ENCODE measurements at regions not wholly inside any gene's neighbourhood (a gene's known extent, or its start where the extent isn't known, plus 50 kb on each side); places are given as distances from the start of the nearest gene placed in this dataset.

DNA sequence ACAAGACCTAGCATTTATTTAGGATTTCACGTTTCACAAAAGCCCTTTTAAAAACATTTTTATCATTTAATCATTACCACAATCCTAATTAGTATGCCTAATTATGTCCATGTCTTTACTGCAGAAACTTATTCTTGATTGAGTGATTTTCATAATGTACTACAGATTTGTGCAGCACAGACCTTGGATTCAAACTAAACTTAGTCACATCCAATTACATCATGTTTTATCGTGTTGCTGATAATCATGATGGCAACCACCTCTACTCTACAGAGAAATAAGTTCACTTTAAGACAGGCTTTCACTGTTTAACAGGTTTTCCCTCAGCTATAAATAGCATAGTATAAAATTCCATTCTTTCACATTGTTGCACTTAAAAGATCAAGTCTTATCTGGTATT is 240.9 kb upstream of the RFC3 start:
- Histone ChIP-seq H3K9me3 (ENCODE audit: control insufficient read depth, low read depth, low read length) (no peaks in the 10 kb centered on the region), H3K9ac (ENCODE audit: low read length) (no peak overlapping the region), H3K27me3 (ENCODE audit: control insufficient read depth, insufficient read depth, low read length) (no peaks in the 10 kb centered on the region), H3K36me3 (ENCODE audit: control insufficient read depth, low read depth, low read length) (no peaks in the 10 kb centered on the region), H3K27ac (ENCODE audit: low read length) (no peak overlapping the region), H3K4me1 (ENCODE audit: control insufficient read depth, low read depth, low read length) (no peaks in the 10 kb centered on the region), H3K4me3 (ENCODE audit: low read length) (no peak overlapping the region)

DNA sequence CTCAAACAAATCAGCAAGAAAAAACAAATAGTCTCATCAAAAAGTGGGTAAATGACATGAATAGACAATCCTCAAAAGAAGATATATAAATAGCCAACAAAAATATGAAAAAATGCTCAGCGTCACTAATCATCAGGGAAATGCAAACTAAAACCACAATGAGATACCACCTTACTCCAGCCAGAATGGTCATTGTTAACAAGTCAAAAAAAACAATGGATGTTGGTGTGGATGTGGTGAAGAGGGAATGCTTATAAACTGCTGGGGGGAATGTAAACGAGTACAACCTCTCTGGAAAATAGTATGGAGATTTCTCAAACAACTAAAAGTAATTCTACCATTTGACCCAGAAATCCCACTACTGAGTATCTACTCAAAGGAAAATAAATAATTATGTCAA is 239.2 kb upstream of the RFC3 start:
- H3K4me3 ChIP-seq (ENCODE audit: low read length), result no peak overlapping the region
- H3K4me1 ChIP-seq (ENCODE audit: control insufficient read depth, low read depth, low read length), result no peaks in the 10 kb centered on the region
- H3K9me3 ChIP-seq (ENCODE audit: control insufficient read depth, low read depth, low read length), result no peaks in the 10 kb centered on the region
- no peak overlapping the region for H3K27ac ChIP-seq (ENCODE audit: low read length)
- no peak overlapping the region for H3K9ac ChIP-seq (ENCODE audit: low read length)
- H3K27me3 ChIP-seq (ENCODE audit: control insufficient read depth, insufficient read depth, low read length), result no peaks in the 10 kb centered on the region
- H3K36me3 ChIP-seq (ENCODE audit: control insufficient read depth, low read depth, low read length), result no peaks in the 10 kb centered on the region

DNA sequence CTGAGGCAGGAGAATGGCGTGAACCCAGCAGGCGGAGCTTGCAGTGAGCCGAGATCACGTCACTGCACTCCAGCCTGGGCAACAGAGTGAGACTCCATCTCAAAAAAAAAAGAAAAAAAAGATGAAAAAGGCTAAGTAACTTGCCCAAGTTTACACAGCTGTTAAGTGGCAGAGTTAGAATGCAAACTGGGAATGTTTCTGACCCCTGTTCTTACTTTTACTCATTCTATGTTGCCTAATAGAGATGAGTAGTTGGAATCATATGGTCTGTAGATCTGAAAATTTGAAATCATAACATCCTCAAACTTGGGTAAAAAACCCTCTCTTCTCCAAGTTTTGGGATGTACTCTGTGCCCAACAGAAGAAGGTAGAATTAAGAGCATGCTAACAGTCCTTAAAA is 235.8 kb upstream of the RFC3 start:
- Histone ChIP-seq H3K9ac (ENCODE audit: low read length) (no peak overlapping the region), H3K4me1 (ENCODE audit: control insufficient read depth, low read depth, low read length) (no peaks in the 10 kb centered on the region), H3K4me3 (ENCODE audit: low read length) (no peak overlapping the region), H3K36me3 (ENCODE audit: control insufficient read depth, low read depth, low read length) (no peaks in the 10 kb centered on the region), H3K27ac (ENCODE audit: low read length) (no peak overlapping the region), H3K9me3 (ENCODE audit: control insufficient read depth, low read depth, low read length) (no peaks in the 10 kb centered on the region), H3K27me3 (ENCODE audit: control insufficient read depth, insufficient read depth, low read length) (no peaks in the 10 kb centered on the region)

DNA sequence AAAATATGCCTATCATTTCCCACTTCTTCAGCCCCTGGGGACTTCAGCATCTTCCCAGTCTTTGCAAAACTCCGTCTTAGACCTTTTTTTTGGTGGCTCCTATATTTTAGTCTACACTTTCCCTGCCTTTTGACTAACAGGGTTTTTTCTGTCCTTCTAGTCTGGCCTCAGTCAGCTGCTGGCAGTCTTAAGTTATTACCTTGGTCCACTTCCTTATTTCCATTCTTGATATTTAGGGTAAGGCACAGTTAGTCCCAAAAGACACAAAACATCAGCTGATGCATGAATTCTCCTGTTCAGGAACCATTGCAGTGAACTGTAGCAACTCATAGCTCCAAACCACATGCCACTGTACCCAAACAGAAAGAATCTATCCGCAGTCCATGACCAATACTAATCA is 234.6 kb upstream of the RFC3 start:
- no peaks in the 10 kb centered on the region for H3K9me3 ChIP-seq (ENCODE audit: control insufficient read depth, low read depth, low read length)
- H3K4me1 ChIP-seq (ENCODE audit: control insufficient read depth, low read depth, low read length), result no peaks in the 10 kb centered on the region
- no peaks in the 10 kb centered on the region for H3K27me3 ChIP-seq (ENCODE audit: control insufficient read depth, insufficient read depth, low read length)
- H3K27ac ChIP-seq (ENCODE audit: low read length), result no peak overlapping the region
- H3K36me3 ChIP-seq (ENCODE audit: control insufficient read depth, low read depth, low read length), result no peaks in the 10 kb centered on the region
- no peak overlapping the region for H3K4me3 ChIP-seq (ENCODE audit: low read length)
- H3K9ac ChIP-seq (ENCODE audit: low read length), result no peak overlapping the region

DNA sequence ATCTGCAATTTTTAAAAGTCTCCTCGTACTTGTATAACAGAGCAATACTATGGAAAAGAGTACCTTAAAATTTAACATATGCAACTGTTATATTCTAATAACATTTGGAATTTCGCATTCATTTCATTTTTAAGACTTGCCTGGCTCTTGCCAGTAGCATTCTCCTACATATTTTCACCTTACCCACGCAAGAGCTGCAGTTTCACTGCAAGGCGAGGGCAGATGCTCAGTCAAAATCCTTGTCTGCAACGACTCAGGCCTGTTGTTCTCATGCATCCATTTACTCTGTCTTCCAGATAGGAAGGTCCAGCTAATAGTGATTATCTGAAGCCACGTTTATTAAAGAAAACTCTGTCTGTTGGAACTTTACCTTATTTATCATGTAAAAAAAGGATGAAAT is 227.0 kb upstream of the RFC3 start:
- Histone ChIP-seq H3K36me3 (ENCODE audit: control insufficient read depth, low read depth, low read length) (no peaks in the 10 kb centered on the region), H3K4me3 (ENCODE audit: low read length) (no peak overlapping the region), H3K9ac (ENCODE audit: low read length) (no peak overlapping the region), H3K4me1 (ENCODE audit: control insufficient read depth, low read depth, low read length) (no peaks in the 10 kb centered on the region), H3K9me3 (ENCODE audit: control insufficient read depth, low read depth, low read length) (no peaks in the 10 kb centered on the region), H3K27ac (ENCODE audit: low read length) (no peak overlapping the region), H3K27me3 (ENCODE audit: control insufficient read depth, insufficient read depth, low read length) (no peaks in the 10 kb centered on the region)

DNA sequence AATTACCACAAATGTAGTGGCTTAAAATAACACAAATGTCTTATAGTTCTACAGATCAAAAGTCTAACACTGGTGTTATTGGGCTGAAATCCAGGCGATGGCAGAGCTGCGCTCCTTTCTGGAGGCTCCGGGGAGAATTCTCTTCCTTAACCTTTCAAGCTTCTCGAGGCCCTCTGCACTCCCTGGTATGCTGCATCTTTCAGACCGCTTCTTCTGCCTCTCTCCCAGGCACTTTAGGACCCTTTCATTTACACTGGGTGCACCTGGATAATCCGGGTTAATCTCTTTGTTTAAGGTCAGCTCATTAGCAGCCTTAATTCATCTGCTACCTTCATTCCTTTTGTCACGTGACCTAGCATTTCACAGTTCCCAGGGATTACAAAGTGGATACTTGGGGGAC is 211.3 kb upstream of the RFC3 start:
- Histone ChIP-seq H3K9ac (ENCODE audit: low read length) (no peak overlapping the region), H3K4me1 (ENCODE audit: control insufficient read depth, low read depth, low read length) (peaks cover 4% of the 10 kb centered on the region), H3K36me3 (ENCODE audit: control insufficient read depth, low read depth, low read length) (no peaks in the 10 kb centered on the region), H3K27ac (ENCODE audit: low read length) (no peak overlapping the region), H3K4me3 (ENCODE audit: low read length) (no peak overlapping the region), H3K9me3 (ENCODE audit: control insufficient read depth, low read depth, low read length) (no peaks in the 10 kb centered on the region), H3K27me3 (ENCODE audit: control insufficient read depth, insufficient read depth, low read length) (no peaks in the 10 kb centered on the region)

DNA sequence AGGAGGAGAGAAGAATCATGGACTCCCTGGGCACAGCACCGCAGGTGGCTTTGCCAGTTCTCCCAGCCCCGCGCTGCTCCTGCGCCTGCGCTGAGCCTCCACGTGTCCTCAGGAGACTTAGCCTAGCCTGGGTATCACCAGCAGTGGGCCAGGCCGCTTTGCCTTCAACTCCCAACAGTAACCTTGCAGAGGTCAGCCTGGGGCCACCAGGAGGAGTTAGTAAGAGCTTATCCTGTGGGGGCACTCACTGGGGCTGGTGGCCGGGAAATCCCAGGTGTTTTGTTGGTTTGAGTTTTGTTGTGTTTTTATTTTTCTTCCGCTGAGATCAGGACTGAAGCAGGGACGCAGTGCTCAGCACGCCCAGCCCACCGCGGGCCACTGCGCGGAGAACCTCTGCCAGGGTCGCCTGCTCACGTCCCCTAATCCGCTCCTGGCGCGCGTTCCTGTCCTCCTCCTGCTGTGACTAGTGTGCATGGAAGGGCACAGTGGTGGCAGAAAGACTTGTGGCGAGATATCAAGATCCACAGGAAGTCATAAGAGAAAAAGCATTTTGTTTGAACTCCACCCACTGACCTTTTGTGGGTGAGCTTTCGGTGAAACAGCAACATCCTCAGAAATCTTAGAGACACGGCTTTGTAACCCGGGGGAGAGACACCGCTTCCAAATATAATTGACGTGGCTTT is 207.4 kb upstream of the RFC3 start:
- Histone ChIP-seq H3K9me3 (ENCODE audit: control insufficient read depth, low read depth, low read length) (no peaks in the 10 kb centered on the region), H3K36me3 (ENCODE audit: control insufficient read depth, low read depth, low read length) (no peaks in the 10 kb centered on the region), H3K4me3 (ENCODE audit: low read length) (no peak overlapping the region), H3K27ac (ENCODE audit: low read length) (no peak overlapping the region), H3K4me1 (ENCODE audit: control insufficient read depth, low read depth, low read length) (peaks cover 17% of the 10 kb centered on the region), H3K9ac (ENCODE audit: low read length) (no peak overlapping the region), H3K27me3 (ENCODE audit: control insufficient read depth, insufficient read depth, low read length) (no peaks in the 10 kb centered on the region)

DNA sequence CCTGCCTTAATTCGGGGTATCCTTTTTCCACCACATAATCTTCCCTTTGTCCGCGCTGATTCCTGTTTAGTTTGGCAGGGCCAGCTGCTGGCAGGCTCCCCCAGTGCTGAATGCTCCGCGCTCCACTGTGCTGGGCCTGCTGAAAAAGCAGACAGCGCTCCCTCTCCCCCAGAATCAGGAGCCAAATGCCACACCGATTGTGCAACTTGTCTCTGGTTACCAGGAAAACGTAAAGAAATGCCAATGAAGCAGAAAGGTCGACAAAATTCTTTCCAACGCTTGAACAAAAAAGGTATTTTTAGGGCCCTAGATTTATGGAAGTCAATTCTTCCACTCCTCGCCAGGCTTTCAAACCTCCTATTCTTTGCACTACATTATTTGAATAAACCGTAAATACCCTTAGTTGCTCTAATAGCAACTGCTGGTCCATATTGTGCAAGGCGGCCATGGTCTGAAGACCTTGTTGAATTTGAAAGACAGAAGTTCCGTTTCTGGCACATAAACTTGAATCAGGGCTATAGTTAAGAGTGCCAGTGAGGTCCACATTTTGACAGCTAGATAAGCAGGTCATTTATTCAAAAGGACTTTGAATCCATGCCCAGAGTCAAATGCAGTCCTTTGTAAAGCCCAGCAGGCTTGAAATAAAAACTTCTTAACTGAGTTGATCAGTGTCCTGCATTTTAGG is 206.7 kb upstream of the RFC3 start:
- Histone ChIP-seq H3K9ac (ENCODE audit: low read length) (no peak overlapping the region), H3K4me1 (ENCODE audit: control insufficient read depth, low read depth, low read length) (peaks cover 17% of the 10 kb centered on the region), H3K9me3 (ENCODE audit: control insufficient read depth, low read depth, low read length) (no peaks in the 10 kb centered on the region), H3K4me3 (ENCODE audit: low read length) (no peak overlapping the region), H3K27me3 (ENCODE audit: control insufficient read depth, insufficient read depth, low read length) (no peaks in the 10 kb centered on the region), H3K36me3 (ENCODE audit: control insufficient read depth, low read depth, low read length) (no peaks in the 10 kb centered on the region), H3K27ac (ENCODE audit: low read length) (no peak overlapping the region)

DNA sequence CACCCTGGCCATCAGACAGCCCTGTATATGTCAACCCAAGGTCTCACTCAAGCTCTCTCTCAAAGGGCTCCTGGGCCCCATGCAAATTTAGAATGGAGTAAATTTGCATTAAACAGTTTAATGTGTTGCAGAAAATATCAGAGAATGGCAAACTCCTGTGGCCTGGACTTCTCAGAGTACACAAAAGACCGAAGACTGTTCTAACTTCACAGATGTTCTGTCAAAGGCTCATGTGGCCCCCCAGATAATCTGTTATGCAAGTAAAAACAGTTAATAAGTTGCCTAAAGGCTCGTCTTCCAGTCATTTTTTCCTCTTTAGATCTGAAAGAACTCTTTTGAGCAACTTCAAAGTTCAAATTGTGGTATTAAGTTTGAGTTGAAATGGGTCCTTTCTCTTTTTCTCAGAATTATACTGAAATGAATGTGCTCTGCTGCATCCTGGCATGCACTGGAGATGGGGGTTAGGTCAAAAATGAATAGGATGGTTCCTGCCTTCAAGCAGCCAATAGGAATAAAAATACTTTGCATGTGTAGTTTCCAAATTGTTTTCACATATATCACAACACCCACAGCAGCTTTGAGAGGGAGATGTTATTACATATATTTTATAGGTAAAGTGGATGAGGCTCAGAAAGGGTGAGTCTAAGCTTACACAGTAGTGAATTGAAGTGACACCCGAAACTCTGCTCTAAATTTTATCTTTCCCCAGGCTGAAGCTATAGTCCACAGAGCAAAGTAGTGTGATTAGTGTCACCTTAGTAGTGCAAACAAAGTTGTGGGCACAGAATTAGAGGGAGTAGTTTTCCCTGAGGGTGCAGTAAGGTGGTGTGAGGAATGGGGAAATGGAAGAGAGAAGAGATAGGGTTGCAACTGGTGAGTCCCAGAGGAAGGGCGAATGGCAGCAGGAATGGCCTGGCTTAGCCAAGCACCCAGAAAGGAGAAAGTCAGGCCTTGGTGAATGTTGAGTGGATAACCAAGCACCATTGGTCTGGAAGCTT is 205.0 kb upstream of the RFC3 start:
- no peak overlapping the region for H3K4me3 ChIP-seq (ENCODE audit: low read length)
- peaks cover 13% of the 10 kb centered on the region for H3K4me1 ChIP-seq (ENCODE audit: control insufficient read depth, low read depth, low read length)
- H3K27ac ChIP-seq (ENCODE audit: low read length), result no peak overlapping the region
- H3K9me3 ChIP-seq (ENCODE audit: control insufficient read depth, low read depth, low read length), result no peaks in the 10 kb centered on the region
- no peak overlapping the region for H3K9ac ChIP-seq (ENCODE audit: low read length)
- no peaks in the 10 kb centered on the region for H3K36me3 ChIP-seq (ENCODE audit: control insufficient read depth, low read depth, low read length)
- no peaks in the 10 kb centered on the region for H3K27me3 ChIP-seq (ENCODE audit: control insufficient read depth, insufficient read depth, low read length)

DNA sequence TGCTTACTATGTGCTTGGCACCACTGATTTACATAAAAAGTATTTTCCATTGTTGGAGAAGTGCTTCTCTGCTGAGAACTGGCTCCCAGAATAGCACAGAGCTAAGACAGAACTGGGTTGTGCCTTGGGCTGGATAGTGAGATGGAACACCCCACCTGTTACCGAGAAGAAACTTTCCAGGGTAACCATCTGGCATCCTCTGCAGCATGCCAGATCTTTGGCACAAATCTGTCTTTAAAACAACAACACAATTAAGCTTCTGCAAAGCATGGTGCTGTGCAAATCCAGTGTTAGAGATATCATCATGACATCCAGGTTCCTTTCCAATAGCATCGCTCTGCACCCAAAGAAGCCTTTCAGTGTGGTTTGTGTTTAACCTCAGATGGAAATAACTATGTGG is 202.5 kb upstream of the RFC3 start:
- Histone ChIP-seq H3K9ac (ENCODE audit: low read length) (no peak overlapping the region), H3K4me3 (ENCODE audit: low read length) (no peak overlapping the region), H3K4me1 (ENCODE audit: control insufficient read depth, low read depth, low read length) (peaks cover 13% of the 10 kb centered on the region), H3K9me3 (ENCODE audit: control insufficient read depth, low read depth, low read length) (no peaks in the 10 kb centered on the region), H3K27ac (ENCODE audit: low read length) (no peak overlapping the region), H3K27me3 (ENCODE audit: control insufficient read depth, insufficient read depth, low read length) (no peaks in the 10 kb centered on the region), H3K36me3 (ENCODE audit: control insufficient read depth, low read depth, low read length) (no peaks in the 10 kb centered on the region)

DNA sequence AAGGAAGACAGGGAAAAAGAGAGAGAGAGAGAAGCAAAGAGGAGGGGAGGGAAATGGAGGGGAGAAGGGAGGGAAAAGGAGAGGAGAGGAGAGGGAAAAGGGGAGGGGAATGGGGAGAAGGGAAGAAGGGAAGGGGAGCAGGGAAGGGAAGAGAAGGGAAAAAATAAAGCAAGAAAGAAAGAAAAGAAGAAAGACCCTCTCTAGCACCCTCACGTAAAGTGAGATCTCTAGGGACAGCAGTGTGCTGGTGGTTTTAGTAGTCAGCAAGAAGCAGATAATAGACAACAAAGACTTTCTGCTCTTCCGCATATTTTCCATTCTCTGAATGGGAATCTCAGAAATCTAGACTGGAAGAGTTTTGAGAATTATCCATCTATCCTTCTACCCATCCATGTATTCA is 201.8 kb upstream of the RFC3 start:
- H3K36me3 ChIP-seq (ENCODE audit: control insufficient read depth, low read depth, low read length), result no peaks in the 10 kb centered on the region
- no peak overlapping the region for H3K27ac ChIP-seq (ENCODE audit: low read length)
- peaks cover 13% of the 10 kb centered on the region for H3K4me1 ChIP-seq (ENCODE audit: control insufficient read depth, low read depth, low read length)
- no peak overlapping the region for H3K4me3 ChIP-seq (ENCODE audit: low read length)
- H3K27me3 ChIP-seq (ENCODE audit: control insufficient read depth, insufficient read depth, low read length), result no peaks in the 10 kb centered on the region
- H3K9me3 ChIP-seq (ENCODE audit: control insufficient read depth, low read depth, low read length), result no peaks in the 10 kb centered on the region
- H3K9ac ChIP-seq (ENCODE audit: low read length), result no peak overlapping the region

All from iPS-18a (cell line).